ENCODE measurements at regions not wholly inside any gene's neighbourhood (a gene's known extent, or its start where the extent isn't known, plus 50 kb on each side); places are given as distances from the start of the nearest gene placed in this dataset.

- H3K36me3 Mint-ChIP-seq: no peaks in the 10 kb centered on the region
- DNase-seq: no peak
- H3K9me3 Mint-ChIP-seq: peaks cover 2 to 36% (median 17%) of the 10 kb centered on the region in 6 donors
- H3K27me3 Mint-ChIP-seq (ENCODE audit: low read depth in 3 of 3): peaks cover 0 to 2% (median 0%) of the 10 kb centered on the region in 3 donors
- no peak overlapping the region for H3K4me3 Mint-ChIP-seq
- H3K27ac Mint-ChIP-seq: no peak overlapping the region
- H3K4me1 Mint-ChIP-seq: no peaks in the 10 kb centered on the region
Measured at GRCh38 chr4:176453079-176453478, 133.3 kb downstream of the SPCS3 start.

DNA sequence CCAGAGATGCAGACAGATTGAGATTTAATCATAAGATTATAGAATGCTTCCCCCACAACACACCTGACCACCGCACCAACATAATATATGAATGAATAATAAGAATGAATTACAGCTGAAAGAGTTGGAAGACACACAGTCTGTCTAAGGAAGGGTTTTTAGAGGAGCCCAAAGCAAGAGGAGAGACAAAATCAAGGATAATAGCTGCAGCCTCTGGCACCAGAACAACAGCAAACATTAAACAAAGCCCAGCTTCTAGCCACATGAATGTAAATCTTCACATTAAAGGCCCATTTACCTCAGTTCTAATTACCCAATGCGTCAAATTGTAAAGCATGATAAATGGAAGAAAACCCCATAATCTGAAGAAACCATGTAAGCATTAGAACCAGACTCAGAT lies 133.9 kb downstream of the SPCS3 start:
- no peak for DNase-seq
- no peak overlapping the region for H3K27ac Mint-ChIP-seq
- peaks cover 2 to 39% (median 17%) of the 10 kb centered on the region in 6 donors for H3K9me3 Mint-ChIP-seq
- H3K36me3 Mint-ChIP-seq: no peaks in the 10 kb centered on the region
- peaks cover 0 to 2% (median 0%) of the 10 kb centered on the region in 3 donors for H3K27me3 Mint-ChIP-seq (ENCODE audit: low read depth in 3 of 3)
- no peaks in the 10 kb centered on the region for H3K4me1 Mint-ChIP-seq
- H3K4me3 Mint-ChIP-seq: no peak overlapping the region

GRCh38 chr4:176464748-176465147 lies 145.0 kb downstream of the SPCS3 start:
- no peak overlapping the region for H3K27ac Mint-ChIP-seq
- H3K9me3 Mint-ChIP-seq: peaks cover 9 to 27% (median 18%) of the 10 kb centered on the region in 6 donors
- H3K4me1 Mint-ChIP-seq: no peaks in the 10 kb centered on the region
- no peak overlapping the region for H3K4me3 Mint-ChIP-seq
- DNase-seq: no peak
- H3K36me3 Mint-ChIP-seq: no peaks in the 10 kb centered on the region
- H3K27me3 Mint-ChIP-seq (ENCODE audit: low read depth in 3 of 3): no peaks in the 10 kb centered on the region

DNA sequence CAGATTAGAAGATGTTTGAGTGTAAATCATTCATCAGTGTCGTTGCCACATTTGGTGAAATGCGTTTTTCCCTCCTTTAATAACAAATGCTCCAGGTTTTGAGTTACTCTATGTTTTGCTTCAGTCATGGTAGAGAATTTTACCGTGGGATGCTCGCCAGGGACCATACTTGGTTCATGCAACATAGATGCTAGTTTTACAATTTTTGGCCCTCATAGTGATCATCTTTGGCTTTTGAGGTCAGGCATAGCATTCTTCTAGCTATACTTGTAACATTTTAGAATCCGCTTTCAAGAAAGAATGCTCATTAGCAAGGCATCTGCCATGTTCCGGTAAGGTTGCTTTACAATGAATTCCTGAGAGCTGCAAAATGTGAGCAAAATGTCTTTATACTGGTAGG lies 147.2 kb downstream of the SPCS3 start:
- DNase-seq: no peak
- no peaks in the 10 kb centered on the region for H3K4me1 Mint-ChIP-seq
- H3K4me3 Mint-ChIP-seq: no peak overlapping the region
- H3K9me3 Mint-ChIP-seq: peaks cover 7 to 21% (median 13%) of the 10 kb centered on the region in 6 donors
- H3K36me3 Mint-ChIP-seq: no peaks in the 10 kb centered on the region
- no peaks in the 10 kb centered on the region for H3K27me3 Mint-ChIP-seq (ENCODE audit: low read depth in 3 of 3)
- H3K27ac Mint-ChIP-seq: no peak overlapping the region

DNA sequence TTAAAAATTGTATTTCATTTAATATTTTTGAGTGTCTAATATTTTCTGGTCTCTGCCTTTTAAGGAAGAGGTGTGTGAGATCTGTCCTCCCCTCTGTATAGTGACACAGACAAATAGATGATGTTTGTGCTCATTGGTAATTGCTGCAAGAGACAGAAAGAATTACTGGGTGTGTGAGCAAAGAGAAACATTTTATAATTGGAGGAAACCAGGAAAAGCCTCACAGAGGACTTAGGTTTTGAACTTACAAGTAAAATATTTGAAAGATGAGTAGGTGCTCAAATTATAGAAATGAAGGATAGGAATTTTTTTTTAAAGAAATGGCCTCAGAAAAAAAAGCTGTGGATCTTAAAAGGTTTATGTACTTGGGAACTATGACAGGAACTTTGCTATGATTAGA lies 149.8 kb downstream of the SPCS3 start:
- H3K27ac Mint-ChIP-seq: no peak overlapping the region
- H3K4me3 Mint-ChIP-seq: no peak overlapping the region
- H3K27me3 Mint-ChIP-seq (ENCODE audit: low read depth in 3 of 3): no peaks in the 10 kb centered on the region
- H3K36me3 Mint-ChIP-seq: no peaks in the 10 kb centered on the region
- peaks cover 1 to 16% (median 9%) of the 10 kb centered on the region in 6 donors for H3K9me3 Mint-ChIP-seq
- no peak for DNase-seq
- H3K4me1 Mint-ChIP-seq: no peaks in the 10 kb centered on the region

- H3K36me3 Mint-ChIP-seq: no peaks in the 10 kb centered on the region
- H3K9me3 Mint-ChIP-seq: peaks cover 5 to 19% (median 13%) of the 10 kb centered on the region in 6 donors
- H3K27ac Mint-ChIP-seq: no peak overlapping the region
- no peaks in the 10 kb centered on the region for H3K4me1 Mint-ChIP-seq
- no peak overlapping the region for H3K4me3 Mint-ChIP-seq
- H3K27me3 Mint-ChIP-seq (ENCODE audit: low read depth in 3 of 3): no peaks in the 10 kb centered on the region
- DNase-seq: no peak
Measured at GRCh38 chr4:176470671-176471070, 150.9 kb downstream of the SPCS3 start.

- H3K27ac Mint-ChIP-seq: no peak overlapping the region
- no peaks in the 10 kb centered on the region for H3K4me1 Mint-ChIP-seq
- H3K27me3 Mint-ChIP-seq (ENCODE audit: low read depth in 3 of 3): peaks cover 0 to 1% (median 0%) of the 10 kb centered on the region in 3 donors
- DNase-seq: no peak
- H3K4me3 Mint-ChIP-seq: no peak overlapping the region
- H3K9me3 Mint-ChIP-seq: peaks cover 10 to 48% (median 26%) of the 10 kb centered on the region in 6 donors
- H3K36me3 Mint-ChIP-seq: peaks cover 0 to 4% (median 3%) of the 10 kb centered on the region in 3 donors
Measured at GRCh38 chr4:176475067-176475466, 155.3 kb downstream of the SPCS3 start.

DNA sequence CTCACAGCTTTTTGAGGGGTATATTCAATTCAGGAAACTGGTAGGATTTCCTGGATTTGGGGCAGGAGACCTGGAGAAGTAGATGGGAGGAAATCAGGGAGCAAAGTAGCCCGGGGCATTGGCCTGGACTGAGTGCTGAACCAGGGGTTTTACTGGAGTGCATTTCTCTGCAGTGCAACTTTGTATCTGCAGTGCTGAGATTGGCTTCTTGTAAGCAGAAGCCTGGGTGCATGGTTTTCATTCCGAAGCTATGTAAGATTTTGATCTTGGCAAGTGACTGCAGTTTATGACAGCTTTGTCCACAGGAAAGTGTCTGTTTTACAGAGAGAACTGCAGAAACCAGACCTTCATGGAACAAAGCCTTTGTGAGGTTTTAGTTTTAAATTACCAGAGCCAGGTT lies 158.3 kb downstream of the SPCS3 start:
- no peaks in the 10 kb centered on the region for H3K4me1 Mint-ChIP-seq
- no peak overlapping the region for H3K27ac Mint-ChIP-seq
- H3K9me3 Mint-ChIP-seq: peaks cover 9 to 64% (median 29%) of the 10 kb centered on the region in 6 donors
- no peak overlapping the region for H3K4me3 Mint-ChIP-seq
- H3K36me3 Mint-ChIP-seq: peaks cover 0 to 4% (median 3%) of the 10 kb centered on the region in 3 donors
- DNase-seq: no peak
- peaks cover 0 to 1% (median 0%) of the 10 kb centered on the region in 3 donors for H3K27me3 Mint-ChIP-seq (ENCODE audit: low read depth in 3 of 3)

DNA sequence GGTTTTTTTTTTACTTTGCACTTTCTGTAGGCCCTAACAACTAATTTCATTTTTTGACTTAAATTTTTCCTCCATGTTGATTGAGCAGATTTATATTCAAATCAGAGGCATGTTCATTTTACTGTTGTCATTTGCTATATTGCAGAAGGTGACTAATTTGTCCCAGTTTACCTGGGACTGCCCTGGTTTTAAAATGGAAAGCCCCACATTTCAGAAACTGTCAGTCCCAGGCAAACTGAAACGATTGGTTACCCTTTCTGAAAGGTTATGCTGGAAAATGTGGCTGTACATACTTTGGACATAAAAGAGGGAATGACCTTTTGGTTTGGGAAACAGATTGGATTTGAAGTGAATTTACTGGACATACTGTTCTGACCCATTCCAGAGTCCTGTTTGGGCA lies 160.0 kb downstream of the SPCS3 start:
- Mint-ChIP-seq H3K36me3 (peaks cover 0 to 4% (median 3%) of the 10 kb centered on the region in 3 donors), H3K27me3 (ENCODE audit: low read depth in 3 of 3) (peaks cover 0 to 1% (median 0%) of the 10 kb centered on the region in 3 donors), H3K9me3 (peaks cover 11 to 64% (median 27%) of the 10 kb centered on the region in 6 donors), H3K4me1 (no peaks in the 10 kb centered on the region), H3K27ac (no peak overlapping the region), H3K4me3 (no peak overlapping the region)
- DNase-seq: no peak

GRCh38 chr4:176482972-176483371 lies 163.2 kb downstream of the SPCS3 start:
- Mint-ChIP-seq H3K9me3 (peaks cover 4 to 44% (median 14%) of the 10 kb centered on the region in 6 donors), H3K27ac (no peak overlapping the region), H3K4me1 (no peaks in the 10 kb centered on the region), H3K27me3 (ENCODE audit: low read depth in 3 of 3) (no peaks in the 10 kb centered on the region), H3K4me3 (no peak overlapping the region), H3K36me3 (peaks cover 0 to 4% (median 3%) of the 10 kb centered on the region in 3 donors)
- no peak for DNase-seq

DNA sequence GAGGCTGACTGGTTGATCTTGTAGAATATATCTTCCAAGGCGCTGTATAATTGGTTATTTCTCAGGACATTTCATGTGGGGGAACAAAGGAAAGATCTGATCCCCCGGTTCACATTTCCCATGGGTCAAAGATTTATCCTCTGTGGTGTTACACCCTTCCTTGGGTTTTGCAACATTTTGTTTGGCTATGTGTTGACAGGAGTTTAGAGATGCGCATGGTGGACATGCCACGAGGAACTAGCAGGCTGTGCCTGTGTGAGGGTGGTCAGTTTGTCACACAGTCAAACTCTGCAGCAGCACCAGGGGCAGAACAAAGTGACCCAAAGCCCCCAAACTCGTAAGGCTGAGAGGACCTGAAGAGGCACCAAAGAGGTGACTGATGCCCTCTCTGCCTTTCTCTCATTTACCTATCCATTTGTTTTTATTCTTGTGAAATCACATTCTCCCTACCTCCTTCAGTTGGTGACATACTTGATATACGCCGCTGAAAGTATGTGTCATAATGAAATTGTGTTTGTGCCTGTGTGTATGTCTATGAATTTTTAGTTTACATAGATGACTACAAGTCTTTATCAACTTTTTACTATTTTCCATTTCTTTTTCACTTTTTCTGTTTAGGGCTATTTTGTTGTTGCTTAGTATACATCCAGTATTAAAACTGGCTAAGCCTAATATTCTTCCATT lies 164.7 kb downstream of the SPCS3 start:
- Mint-ChIP-seq H3K27me3 (ENCODE audit: low read depth in 3 of 3) (no peaks in the 10 kb centered on the region), H3K36me3 (peaks cover 0 to 2% (median 0%) of the 10 kb centered on the region in 3 donors), H3K4me1 (no peaks in the 10 kb centered on the region), H3K27ac (no peak overlapping the region), H3K9me3 (peaks cover 4 to 32% (median 12%) of the 10 kb centered on the region in 6 donors), H3K4me3 (no peak overlapping the region)
- no peak for DNase-seq

- Mint-ChIP-seq H3K27me3 (ENCODE audit: low read depth in 3 of 3) (no peaks in the 10 kb centered on the region), H3K36me3 (no peaks in the 10 kb centered on the region), H3K9me3 (peaks cover 0 to 33% (median 7%) of the 10 kb centered on the region in 6 donors), H3K4me1 (no peaks in the 10 kb centered on the region), H3K27ac (no peak overlapping the region), H3K4me3 (no peak overlapping the region)
- DNase-seq: no peak
Measured at GRCh38 chr4:176489001-176489400, 169.2 kb downstream of the SPCS3 start.

- no peak overlapping the region for H3K27ac Mint-ChIP-seq
- H3K36me3 Mint-ChIP-seq: no peaks in the 10 kb centered on the region
- DNase-seq: no peak
- peaks cover 0 to 35% (median 4%) of the 10 kb centered on the region in 6 donors for H3K9me3 Mint-ChIP-seq
- no peak overlapping the region for H3K4me3 Mint-ChIP-seq
- H3K27me3 Mint-ChIP-seq (ENCODE audit: low read depth in 3 of 3): no peaks in the 10 kb centered on the region
- no peaks in the 10 kb centered on the region for H3K4me1 Mint-ChIP-seq
Measured at GRCh38 chr4:176492646-176493302, 173.0 kb downstream of the SPCS3 start.

DNA sequence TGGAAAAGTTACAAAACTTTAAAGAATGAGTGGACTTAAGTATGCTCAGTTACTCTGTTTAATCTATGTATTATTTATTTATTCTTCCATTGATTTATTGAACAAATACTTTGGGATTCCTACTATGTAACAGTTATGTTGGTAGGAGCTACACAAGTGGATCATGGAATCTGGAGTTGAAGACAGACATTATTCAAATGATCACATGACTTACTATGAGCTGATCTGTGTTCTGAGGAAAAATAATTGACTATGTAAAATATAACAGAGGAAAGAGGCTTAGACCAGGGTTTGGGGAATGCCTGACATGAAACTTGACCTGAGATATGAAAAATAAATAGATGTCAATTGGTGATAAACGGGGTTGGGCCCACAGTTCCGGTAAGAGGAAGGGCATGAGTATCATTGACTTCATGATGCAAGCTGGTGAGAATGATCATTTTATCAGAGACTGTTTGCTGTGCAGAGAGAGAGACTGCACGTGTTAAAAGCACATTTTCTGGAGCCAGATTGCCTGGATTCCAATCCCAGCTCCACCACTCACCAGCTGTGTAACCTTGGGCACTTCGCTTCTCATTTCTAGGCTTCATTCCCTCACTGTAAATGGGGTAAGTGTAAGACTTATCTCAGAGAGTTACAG lies 179.0 kb downstream of the SPCS3 start:
- no peak for DNase-seq
- no peak overlapping the region for H3K27ac Mint-ChIP-seq
- no peaks in the 10 kb centered on the region for H3K4me1 Mint-ChIP-seq
- no peak overlapping the region for H3K4me3 Mint-ChIP-seq
- H3K27me3 Mint-ChIP-seq (ENCODE audit: low read depth in 3 of 3): no peaks in the 10 kb centered on the region
- peaks cover 0 to 25% (median 6%) of the 10 kb centered on the region in 6 donors for H3K9me3 Mint-ChIP-seq
- no peaks in the 10 kb centered on the region for H3K36me3 Mint-ChIP-seq

Data from immature natural killer cell (primary cell).